ENCODE measurements at regions not wholly inside any gene's neighbourhood (a gene's known extent, or its start where the extent isn't known, plus 50 kb on each side); places are given as distances from the start of the nearest gene placed in this dataset.

- no peak for TF ChIP-seq CTCF (IDR thresholded peaks at IDR 0.05; ENCODE audit: borderline replicate concordance, insufficient read depth, low read depth, low read length)
- no peak overlapping the region for H3K4me3 ChIP-seq (ENCODE audit: low read depth, low read length)
These were observed 829.6 kb downstream of the KCNA4 start for GRCh38 chr11:29187215-29187614.

- H3K4me3 ChIP-seq (ENCODE audit: low read depth, low read length) = no peak overlapping the region
- no peak for TF ChIP-seq CTCF (IDR thresholded peaks at IDR 0.05; ENCODE audit: borderline replicate concordance, insufficient read depth, low read depth, low read length)
These were observed 831.6 kb downstream of the KCNA4 start for GRCh38 chr11:29184939-29185890.

- H3K4me3 ChIP-seq (ENCODE audit: low read depth, low read length) = no peak overlapping the region
- TF ChIP-seq CTCF (IDR thresholded peaks at IDR 0.05; ENCODE audit: borderline replicate concordance, insufficient read depth, low read depth, low read length) = no peak
These were observed 833.5 kb downstream of the KCNA4 start for GRCh38 chr11:29183301-29183700.

GRCh38 chr11:29173660-29174062 is 843.2 kb downstream of the KCNA4 start:
- no peak overlapping the region for H3K4me3 ChIP-seq (ENCODE audit: low read depth, low read length)
- no peak for TF ChIP-seq CTCF (IDR thresholded peaks at IDR 0.05; ENCODE audit: borderline replicate concordance, insufficient read depth, low read depth, low read length)

- no peak for TF ChIP-seq CTCF (IDR thresholded peaks at IDR 0.05; ENCODE audit: borderline replicate concordance, insufficient read depth, low read depth, low read length)
- H3K4me3 ChIP-seq (ENCODE audit: low read depth, low read length) = no peak overlapping the region
These were observed 845.4 kb downstream of the KCNA4 start for GRCh38 chr11:29171360-29171950.

GRCh38 chr11:29166306-29166705 is 850.5 kb downstream of the KCNA4 start:
- TF ChIP-seq CTCF (IDR thresholded peaks at IDR 0.05; ENCODE audit: borderline replicate concordance, insufficient read depth, low read depth, low read length) = no peak
- H3K4me3 ChIP-seq (ENCODE audit: low read depth, low read length) = no peak overlapping the region

GRCh38 chr11:29163231-29163630 is 853.6 kb downstream of the KCNA4 start:
- no peak for TF ChIP-seq CTCF (IDR thresholded peaks at IDR 0.05; ENCODE audit: borderline replicate concordance, insufficient read depth, low read depth, low read length)
- H3K4me3 ChIP-seq (ENCODE audit: low read depth, low read length) = no peak overlapping the region
